ENCODE measurements at regions not wholly inside any gene's neighbourhood (a gene's known extent, or its start where the extent isn't known, plus 50 kb on each side); places are given as distances from the start of the nearest gene placed in this dataset.
"Not testable (repeated sequence)": the region's sequence is repeated elsewhere in the genome, so short reads cannot be mapped to it uniquely, and the experiment has no call there.

GRCh38 chr14:55782166-55782565, 202.2 kb downstream of the KTN1 start:
- ChIA-PET POLR2A (no interaction called here), CTCF (no interaction called here)
- no peak for DNase-seq (ENCODE audit: extremely low spot score)
- TF ChIP-seq NFRKB (IDR thresholded peaks at IDR 0.05), result no peak
- TF ChIP-seq SP1 (IDR thresholded peaks at IDR 0.05), result no peak

- CTCF ChIA-PET, result no interaction called here
- POLR2A ChIA-PET, result no interaction called here
- TF ChIP-seq BHLHE40 (IDR thresholded peaks at IDR 0.05; ENCODE audit: borderline replicate concordance), result no peak
- TF ChIP-seq SP1 (IDR thresholded peaks at IDR 0.05), result no peak
- no peak for TF ChIP-seq LEF1 (IDR thresholded peaks at IDR 0.05; ENCODE audit: borderline replicate concordance)
- TF ChIP-seq CTBP1 (IDR thresholded peaks at IDR 0.05; ENCODE audit: borderline replicate concordance), result no peak
- TF ChIP-seq NFRKB (IDR thresholded peaks at IDR 0.05), result no peak
- TF ChIP-seq, protein P1, sequence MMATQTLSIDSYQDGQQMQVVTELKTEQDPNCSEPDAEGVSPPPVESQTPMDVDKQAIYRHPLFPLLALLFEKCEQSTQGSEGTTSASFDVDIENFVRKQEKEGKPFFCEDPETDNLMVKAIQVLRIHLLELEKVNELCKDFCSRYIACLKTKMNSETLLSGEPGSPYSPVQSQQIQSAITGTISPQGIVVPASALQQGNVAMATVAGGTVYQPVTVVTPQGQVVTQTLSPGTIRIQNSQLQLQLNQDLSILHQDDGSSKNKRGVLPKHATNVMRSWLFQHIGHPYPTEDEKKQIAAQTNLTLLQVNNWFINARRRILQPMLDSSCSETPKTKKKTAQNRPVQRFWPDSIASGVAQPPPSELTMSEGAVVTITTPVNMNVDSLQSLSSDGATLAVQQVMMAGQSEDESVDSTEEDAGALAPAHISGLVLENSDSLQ (IDR thresholded peaks at IDR 0.05), result no peak
- no peak for TF ChIP-seq ZNF384 (IDR thresholded peaks at IDR 0.05)
- no peak for TF ChIP-seq HDGF (IDR thresholded peaks at IDR 0.05; ENCODE audit: borderline replicate concordance)
- no peak for TF ChIP-seq FOXA1 (IDR thresholded peaks at IDR 0.05)
- TF ChIP-seq SUZ12 (IDR thresholded peaks at IDR 0.05), result no peak
- TF ChIP-seq FOXM1 (IDR thresholded peaks at IDR 0.05; ENCODE audit: borderline replicate concordance), result no peak
- no peak for TF ChIP-seq TARDBP (IDR thresholded peaks at IDR 0.05)
- TF ChIP-seq FOXK2 (IDR thresholded peaks at IDR 0.05), result no peak
- DNase-seq (ENCODE audit: extremely low spot score), result no peak
These were observed 209.4 kb downstream of the KTN1 start for GRCh38 chr14:55789406-55789805.

GRCh38 chr14:55794655-55795595, 214.9 kb downstream of the KTN1 start:
- ChIA-PET POLR2A (no interaction called here), CTCF (no interaction called here)
- TF ChIP-seq FOXA1 (IDR thresholded peaks at IDR 0.05) (no peak), HDGF (IDR thresholded peaks at IDR 0.05; ENCODE audit: borderline replicate concordance) (no peak), SP1 (IDR thresholded peaks at IDR 0.05) (no peak), NFRKB (IDR thresholded peaks at IDR 0.05) (no peak), LEF1 (IDR thresholded peaks at IDR 0.05; ENCODE audit: borderline replicate concordance) (no peak), L3MBTL2 (conservative IDR thresholded peaks at IDR 0.05) (no peak), CTBP1 (IDR thresholded peaks at IDR 0.05; ENCODE audit: borderline replicate concordance) (no peak), SUZ12 (IDR thresholded peaks at IDR 0.05) (no peak), FOXM1 (IDR thresholded peaks at IDR 0.05; ENCODE audit: borderline replicate concordance) (no peak), ZNF384 (IDR thresholded peaks at IDR 0.05) (no peak), ARNT (IDR thresholded peaks at IDR 0.05) (no peak), TARDBP (IDR thresholded peaks at IDR 0.05) (no peak), ELF4 (IDR thresholded peaks at IDR 0.05) (no peak), BHLHE40 (IDR thresholded peaks at IDR 0.05; ENCODE audit: borderline replicate concordance) (no peak), FOXK2 (IDR thresholded peaks at IDR 0.05) (no peak)
- TF ChIP-seq, protein P1 (IDR thresholded peaks at IDR 0.05), result no peak
- DNase-seq (ENCODE audit: extremely low spot score), result no peak

DNA sequence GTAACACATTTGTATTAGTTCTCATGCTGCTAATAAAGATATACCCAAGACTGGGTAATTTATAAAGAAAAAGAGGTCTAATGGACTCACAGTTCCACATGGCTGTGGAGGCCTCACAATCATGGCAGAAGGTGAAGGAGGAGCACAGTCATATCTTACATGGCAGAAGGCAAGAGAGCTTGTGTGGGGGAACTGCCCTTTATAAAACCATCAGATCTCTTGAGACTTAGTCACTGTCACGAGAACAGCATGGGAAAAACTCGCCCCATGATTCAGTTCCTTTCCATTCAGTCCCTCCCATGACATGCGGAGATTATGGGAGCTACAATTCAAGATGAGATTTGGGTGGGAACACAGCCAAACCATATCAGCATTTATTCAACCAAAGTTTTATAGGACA, 216.5 kb downstream of the KTN1 start:
- CTCF ChIA-PET; DNase-seq (ENCODE audit: extremely low spot score); POLR2A ChIA-PET: not testable (repeated sequence)

- no peak for TF ChIP-seq TARDBP (IDR thresholded peaks at IDR 0.05)
- TF ChIP-seq FOXA1 (IDR thresholded peaks at IDR 0.05), result no peak
- TF ChIP-seq BHLHE40 (IDR thresholded peaks at IDR 0.05; ENCODE audit: borderline replicate concordance), result no peak
- TF ChIP-seq, protein P1 (IDR thresholded peaks at IDR 0.05), result no peak
- TF ChIP-seq L3MBTL2 (conservative IDR thresholded peaks at IDR 0.05), result no peak
- TF ChIP-seq NFRKB (IDR thresholded peaks at IDR 0.05), result no peak
- no peak for TF ChIP-seq FOXK2 (IDR thresholded peaks at IDR 0.05)
- TF ChIP-seq CTBP1 (IDR thresholded peaks at IDR 0.05; ENCODE audit: borderline replicate concordance), result no peak
- no peak for TF ChIP-seq ZNF384 (IDR thresholded peaks at IDR 0.05)
- no peak for TF ChIP-seq FOXM1 (IDR thresholded peaks at IDR 0.05; ENCODE audit: borderline replicate concordance)
- TF ChIP-seq LEF1 (IDR thresholded peaks at IDR 0.05; ENCODE audit: borderline replicate concordance), result no peak
- TF ChIP-seq SUZ12 (IDR thresholded peaks at IDR 0.05), result no peak
- no peak for TF ChIP-seq ARNT (IDR thresholded peaks at IDR 0.05)
- ChIA-PET CTCF (no interaction called here), POLR2A (interaction anchor here (1.4 kb wide), 1 partner anchor 9 kb away, joined by 3 read pairs; no protein-coding TSS in a partner anchor)
- DNase-seq (ENCODE audit: extremely low spot score), result no peak
These were observed 218.4 kb downstream of the KTN1 start for GRCh38 chr14:55798406-55798805.

GRCh38 chr14:55799508-55800095, 219.6 kb downstream of the KTN1 start:
- ChIA-PET POLR2A (no interaction called here), CTCF (no interaction called here)
- TF ChIP-seq FOXM1 (IDR thresholded peaks at IDR 0.05; ENCODE audit: borderline replicate concordance) (no peak), HDGF (IDR thresholded peaks at IDR 0.05; ENCODE audit: borderline replicate concordance) (no peak), NFRKB (IDR thresholded peaks at IDR 0.05) (no peak), SP1 (IDR thresholded peaks at IDR 0.05) (no peak), FOXK2 (IDR thresholded peaks at IDR 0.05) (no peak)
- TF ChIP-seq, protein P1 (IDR thresholded peaks at IDR 0.05), result no peak
- no peak for DNase-seq (ENCODE audit: extremely low spot score)

Data from HEK293T (cell line).